CD8-positive, alpha-beta memory T cell (primary cell): ENCODE measurements at regions not wholly inside any gene's neighbourhood (a gene's known extent, or its start where the extent isn't known, plus 50 kb on each side); places are given as distances from the start of the nearest gene placed in this dataset.
"Not testable (repeated sequence)": the region's sequence is repeated elsewhere in the genome, so short reads cannot be mapped to it uniquely, and the experiment has no call there.

ENCODE experiments used
- CTCF ChIA-PET: fragments of 350-600 bp; sonication (Branson Sonifier 250); formaldehyde crosslinking; loops from one replicate; lab custom pipeline; 2021; ENCODE audit warnings: antibody characterized with exemption; lab: Charles Lee
- POLR2A ChIA-PET: fragments of 350-600 bp; sonication (Branson Sonifier 250); formaldehyde crosslinking; loops from one replicate; lab custom pipeline; 2021; ENCODE audit warnings: antibody characterized with exemption; lab: Charles Lee
- DNase-seq, 5 donors: peaks; one replicate each; pipeline versions ENCODE4 v3.0.0 to v3.0.0-alpha.2; 2020 to 2022; ENCODE audit warnings: mixed read lengths in 1 of 5
- H3K27ac ChIP-seq: one replicate; pipeline ENCODE4 v1.7.0; 2013; ENCODE audit warnings: low read depth, mild to moderate bottlenecking, low read length, moderate library complexity
- H3K27me3 ChIP-seq: 2 replicates; pipeline ENCODE4 v1.7.0; 2013; ENCODE audit warnings: low read length, mild to moderate bottlenecking; ENCODE audit not compliant: insufficient read depth, poor library complexity, severe bottlenecking
- H3K36me3 ChIP-seq: 2 replicates; pipeline ENCODE4 v1.7.0; 2013; ENCODE audit warnings: mild to moderate bottlenecking, low read length, moderate library complexity; ENCODE audit not compliant: insufficient read depth
- H3K4me1 ChIP-seq: 2 replicates; pipeline ENCODE4 v1.7.0; 2013; ENCODE audit warnings: mild to moderate bottlenecking, low read length, moderate library complexity; ENCODE audit not compliant: insufficient read depth
- H3K4me3 ChIP-seq: 2 replicates; pipeline ENCODE4 v1.7.0; 2013; ENCODE audit warnings: mild to moderate bottlenecking, low read length
- H3K9me3 ChIP-seq: 2 replicates; pipeline ENCODE4 v1.7.0; 2013; ENCODE audit warnings: mild to moderate bottlenecking, low read length
- H3K27ac Mint-ChIP-seq, 8 donors: one replicate each; pipeline ENCODE4 v1.8.0; 2020 to 2021; ENCODE audit warnings: mixed read lengths in 8 of 8, mild to moderate bottlenecking in 6 of 8, inconsistent platforms in 3 of 8, moderate library complexity in 3 of 8
- H3K27me3 Mint-ChIP-seq, 2 donors: one replicate each; pipeline ENCODE4 v1.8.0; 2020 to 2021; ENCODE audit warnings: mixed read lengths in 2 of 2, mild to moderate bottlenecking in 1 of 2, moderate library complexity in 1 of 2
- H3K36me3 Mint-ChIP-seq, 3 donors: one replicate each; pipeline ENCODE4 v1.8.0; 2020 to 2021; ENCODE audit warnings: mixed read lengths in 3 of 3, inconsistent platforms in 1 of 3, mild to moderate bottlenecking in 1 of 3
- H3K4me1 Mint-ChIP-seq, 3 donors: one replicate each; pipeline ENCODE4 v1.8.0; 2020 to 2021; ENCODE audit warnings: mixed read lengths in 3 of 3, inconsistent platforms in 1 of 3, mild to moderate bottlenecking in 1 of 3
- H3K4me3 Mint-ChIP-seq, 7 donors: one replicate each; pipeline ENCODE4 v1.8.0; 2020 to 2021; ENCODE audit warnings: mixed read lengths in 7 of 7, mild to moderate bottlenecking in 6 of 7, moderate library complexity in 4 of 7, inconsistent platforms in 2 of 7
- H3K9me3 Mint-ChIP-seq, 5 donors: one replicate each; pipeline ENCODE4 v1.8.0; 2020 to 2022; ENCODE audit warnings: mixed read lengths in 5 of 5, mild to moderate bottlenecking in 3 of 5, moderate library complexity in 2 of 5, inconsistent platforms in 1 of 5

- Histone ChIP-seq H3K4me1 (peaks cover 3% of the 10 kb centered on the region), H3K27me3 (no peaks in the 10 kb centered on the region), H3K4me3 (no peak overlapping the region), H3K9me3 (no peaks in the 10 kb centered on the region), H3K36me3 (no peaks in the 10 kb centered on the region), H3K27ac (no peak overlapping the region)
- H3K36me3 Mint-ChIP-seq = peaks cover 4 to 32% (median 13%) of the 10 kb centered on the region in 3 donors
- ChIA-PET CTCF (no interaction called here), POLR2A (no interaction called here)
- no peak overlapping the region for H3K27ac Mint-ChIP-seq
- peaks cover 0 to 2% of the 10 kb centered on the region in 2 donors for H3K27me3 Mint-ChIP-seq
- DNase-seq = no peak
- no peak overlapping the region for H3K4me3 Mint-ChIP-seq
- peaks cover 0 to 2% (median 0%) of the 10 kb centered on the region in 5 donors for H3K9me3 Mint-ChIP-seq
- peaks cover 3 to 6% (median 5%) of the 10 kb centered on the region in 3 donors for H3K4me1 Mint-ChIP-seq
Observed at GRCh38 chr7:136117539-136117938, 140.4 kb upstream of the MTPN start.

GRCh38 chr7:136116186-136116585 lies 139.0 kb upstream of the MTPN start:
- H3K36me3 Mint-ChIP-seq = peaks cover 2 to 39% (median 16%) of the 10 kb centered on the region in 3 donors
- ChIA-PET CTCF (interaction anchor here (1.0 to 1.2 kb wide), 2 partner anchors 11 to 51 kb away, joined by 3 read pairs; no protein-coding TSS in a partner anchor), POLR2A (no interaction called here)
- DNase-seq = no peak
- Histone ChIP-seq H3K27me3 (no peaks in the 10 kb centered on the region), H3K36me3 (no peaks in the 10 kb centered on the region), H3K9me3 (no peaks in the 10 kb centered on the region), H3K4me3 (no peak overlapping the region), H3K27ac (no peak overlapping the region), H3K4me1 (peaks cover 3% of the 10 kb centered on the region)
- H3K9me3 Mint-ChIP-seq = peaks cover 0 to 14% (median 2%) of the 10 kb centered on the region in 5 donors
- H3K27ac Mint-ChIP-seq = no peak overlapping the region
- H3K4me1 Mint-ChIP-seq = peaks cover 3 to 11% (median 5%) of the 10 kb centered on the region in 3 donors
- H3K27me3 Mint-ChIP-seq = peaks cover 0 to 2% of the 10 kb centered on the region in 2 donors
- no peak overlapping the region for H3K4me3 Mint-ChIP-seq

- peaks cover 0 to 2% of the 10 kb centered on the region in 2 donors for H3K27me3 Mint-ChIP-seq
- H3K27ac Mint-ChIP-seq = no peak overlapping the region
- H3K27me3 ChIP-seq = no peaks in the 10 kb centered on the region
- H3K27ac ChIP-seq = peak overlapping the region; percentile 31
- no peak overlapping the region for H3K4me3 ChIP-seq
- H3K36me3 Mint-ChIP-seq = peaks cover 1 to 39% (median 16%) of the 10 kb centered on the region in 3 donors
- peak in 4 of 5 donors; percentile 1 to 61 (median 11) for DNase-seq
- H3K4me1 ChIP-seq = peaks cover 3% of the 10 kb centered on the region
- ChIA-PET POLR2A (no interaction called here), CTCF (interaction anchor here (0.8 to 1.3 kb wide), 6 partner anchors 12 to 51 kb away, joined by 3 to 4 read pairs (median 3); no protein-coding TSS in a partner anchor)
- H3K9me3 ChIP-seq = no peaks in the 10 kb centered on the region
- peaks cover 0 to 24% (median 5%) of the 10 kb centered on the region in 5 donors for H3K9me3 Mint-ChIP-seq
- H3K36me3 ChIP-seq = no peaks in the 10 kb centered on the region
- H3K4me1 Mint-ChIP-seq = peaks cover 3 to 11% (median 5%) of the 10 kb centered on the region in 3 donors
- no peak overlapping the region for H3K4me3 Mint-ChIP-seq
Observed at GRCh38 chr7:136114966-136115762, 138.0 kb upstream of the MTPN start.

GRCh38 chr7:136114467-136114866 lies 137.3 kb upstream of the MTPN start:
- H3K36me3 ChIP-seq, H3K4me3 ChIP-seq, POLR2A ChIA-PET, H3K27me3 Mint-ChIP-seq, H3K4me3 Mint-ChIP-seq, H3K27ac Mint-ChIP-seq, H3K9me3 ChIP-seq, H3K27me3 ChIP-seq, H3K4me1 ChIP-seq, DNase-seq: not testable (repeated sequence)
- H3K9me3 Mint-ChIP-seq = peaks cover 0 to 31% (median 9%) of the 10 kb centered on the region in 5 donors
- H3K4me1 Mint-ChIP-seq = peaks cover 3 to 11% (median 5%) of the 10 kb centered on the region in 3 donors
- CTCF ChIA-PET = interaction anchor here (0.8 to 1.3 kb wide), 4 partner anchors 12 to 51 kb away, joined by 3 to 4 read pairs (median 3); no protein-coding TSS in a partner anchor
- H3K27ac ChIP-seq = peak overlapping the region; percentile 31
- H3K36me3 Mint-ChIP-seq = peaks cover 1 to 44% (median 14%) of the 10 kb centered on the region in 3 donors

- H3K4me1 Mint-ChIP-seq, H3K4me3 ChIP-seq, H3K27me3 ChIP-seq, H3K9me3 ChIP-seq, H3K27me3 Mint-ChIP-seq, H3K27ac Mint-ChIP-seq, H3K36me3 ChIP-seq, H3K27ac ChIP-seq, H3K4me3 Mint-ChIP-seq, DNase-seq, H3K4me1 ChIP-seq, POLR2A ChIA-PET, CTCF ChIA-PET: not testable (repeated sequence)
- H3K36me3 Mint-ChIP-seq = peaks cover 3 to 78% (median 8%) of the 10 kb centered on the region in 3 donors
- peaks cover 12 to 69% (median 31%) of the 10 kb centered on the region in 5 donors for H3K9me3 Mint-ChIP-seq
Observed at GRCh38 chr7:136109037-136109436, 131.9 kb upstream of the MTPN start.

GRCh38 chr7:136105191-136105590 lies 128.0 kb upstream of the MTPN start:
- Histone ChIP-seq H3K4me1 (no peaks in the 10 kb centered on the region), H3K36me3 (no peaks in the 10 kb centered on the region), H3K4me3 (no peak overlapping the region), H3K27me3 (no peaks in the 10 kb centered on the region), H3K9me3 (no peaks in the 10 kb centered on the region), H3K27ac (no peak overlapping the region)
- Mint-ChIP-seq H3K27me3 (no peaks in the 10 kb centered on the region), H3K4me1 (no peaks in the 10 kb centered on the region), H3K4me3 (no peak overlapping the region), H3K36me3 (peaks cover 0 to 64% (median 5%) of the 10 kb centered on the region in 3 donors), H3K9me3 (peaks cover 12 to 47% (median 28%) of the 10 kb centered on the region in 5 donors), H3K27ac (no peak overlapping the region)
- DNase-seq = no peak
- ChIA-PET CTCF (no interaction called here), POLR2A (no interaction called here)

- POLR2A ChIA-PET = no interaction called here
- Mint-ChIP-seq H3K9me3 (peaks cover 11 to 41% (median 25%) of the 10 kb centered on the region in 5 donors), H3K4me3 (no peak overlapping the region), H3K36me3 (peaks cover 2 to 62% (median 3%) of the 10 kb centered on the region in 3 donors), H3K27ac (no peak overlapping the region), H3K4me1 (no peaks in the 10 kb centered on the region), H3K27me3 (no peaks in the 10 kb centered on the region)
- DNase-seq = no peak
- H3K36me3 ChIP-seq = no peaks in the 10 kb centered on the region
- H3K27me3 ChIP-seq = no peaks in the 10 kb centered on the region
- H3K4me3 ChIP-seq = no peak overlapping the region
- H3K9me3 ChIP-seq = no peaks in the 10 kb centered on the region
- CTCF ChIA-PET = no interaction called here
- H3K4me1 ChIP-seq = no peaks in the 10 kb centered on the region
- H3K27ac ChIP-seq = no peak overlapping the region
Observed at GRCh38 chr7:136104269-136104603, 127.1 kb upstream of the MTPN start.

GRCh38 chr7:136103545-136104268 lies 126.5 kb upstream of the MTPN start:
- no peaks in the 10 kb centered on the region for H3K9me3 ChIP-seq
- H3K9me3 Mint-ChIP-seq = peaks cover 11 to 37% (median 25%) of the 10 kb centered on the region in 5 donors
- CTCF ChIA-PET = interaction anchor here (1.4 kb wide), 1 partner anchor 11 kb away, joined by 3 read pairs; no protein-coding TSS in a partner anchor
- H3K4me1 ChIP-seq = no peaks in the 10 kb centered on the region
- POLR2A ChIA-PET = no interaction called here
- H3K27me3 Mint-ChIP-seq = no peaks in the 10 kb centered on the region
- DNase-seq = no peak
- H3K27ac Mint-ChIP-seq = no peak overlapping the region
- H3K4me3 Mint-ChIP-seq = no peak overlapping the region
- no peaks in the 10 kb centered on the region for H3K27me3 ChIP-seq
- H3K4me1 Mint-ChIP-seq = no peaks in the 10 kb centered on the region
- no peak overlapping the region for H3K27ac ChIP-seq
- no peak overlapping the region for H3K4me3 ChIP-seq
- no peaks in the 10 kb centered on the region for H3K36me3 ChIP-seq
- peaks cover 2 to 59% (median 3%) of the 10 kb centered on the region in 3 donors for H3K36me3 Mint-ChIP-seq
